22Rv1 (cell line): ENCODE measurements at regions not wholly inside any gene's neighbourhood (a gene's known extent, or its start where the extent isn't known, plus 50 kb on each side); places are given as distances from the start of the nearest gene placed in this dataset.
"Not testable (repeated sequence)": the region's sequence is repeated elsewhere in the genome, so short reads cannot be mapped to it uniquely, and the experiment has no call there.

Source experiments
- H3K27ac ChIP-seq: fragments of 450-650 bp; 2 replicates; pipeline ENCODE4 v1.5.1; 2017
- ZFX ChIP-seq: fragments of 450-650 bp; IDR thresholded peaks from 2 replicates; pipeline ENCODE4 v1.6.1; 2017; ENCODE audit warnings: antibody characterized with exemption, borderline replicate concordance
- TF ChIP-seq, protein P1 (sequence below): fragments of 450-650 bp; IDR thresholded peaks from 2 replicates; pipeline ENCODE4 v1.5.1; 2017; ENCODE audit warnings: mild to moderate bottlenecking

GRCh38 chr22:34814260-34815025 lies 251.5 kb upstream of the ISX start:
- TF ChIP-seq, protein P1, sequence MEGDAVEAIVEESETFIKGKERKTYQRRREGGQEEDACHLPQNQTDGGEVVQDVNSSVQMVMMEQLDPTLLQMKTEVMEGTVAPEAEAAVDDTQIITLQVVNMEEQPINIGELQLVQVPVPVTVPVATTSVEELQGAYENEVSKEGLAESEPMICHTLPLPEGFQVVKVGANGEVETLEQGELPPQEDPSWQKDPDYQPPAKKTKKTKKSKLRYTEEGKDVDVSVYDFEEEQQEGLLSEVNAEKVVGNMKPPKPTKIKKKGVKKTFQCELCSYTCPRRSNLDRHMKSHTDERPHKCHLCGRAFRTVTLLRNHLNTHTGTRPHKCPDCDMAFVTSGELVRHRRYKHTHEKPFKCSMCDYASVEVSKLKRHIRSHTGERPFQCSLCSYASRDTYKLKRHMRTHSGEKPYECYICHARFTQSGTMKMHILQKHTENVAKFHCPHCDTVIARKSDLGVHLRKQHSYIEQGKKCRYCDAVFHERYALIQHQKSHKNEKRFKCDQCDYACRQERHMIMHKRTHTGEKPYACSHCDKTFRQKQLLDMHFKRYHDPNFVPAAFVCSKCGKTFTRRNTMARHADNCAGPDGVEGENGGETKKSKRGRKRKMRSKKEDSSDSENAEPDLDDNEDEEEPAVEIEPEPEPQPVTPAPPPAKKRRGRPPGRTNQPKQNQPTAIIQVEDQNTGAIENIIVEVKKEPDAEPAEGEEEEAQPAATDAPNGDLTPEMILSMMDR: no peak
- TF ChIP-seq ZFX: no peak
- H3K27ac ChIP-seq: no peak overlapping the region

GRCh38 chr22:34829485-34829884 lies 236.5 kb upstream of the ISX start:
- no peak overlapping the region for H3K27ac ChIP-seq
- TF ChIP-seq ZFX: no peak
- TF ChIP-seq, protein P1: no peak

- TF ChIP-seq ZFX: no peak
- TF ChIP-seq, protein P1: no peak
- H3K27ac ChIP-seq: no peak overlapping the region
Measured at GRCh38 chr22:34834059-34834458, 231.9 kb upstream of the ISX start.

DNA sequence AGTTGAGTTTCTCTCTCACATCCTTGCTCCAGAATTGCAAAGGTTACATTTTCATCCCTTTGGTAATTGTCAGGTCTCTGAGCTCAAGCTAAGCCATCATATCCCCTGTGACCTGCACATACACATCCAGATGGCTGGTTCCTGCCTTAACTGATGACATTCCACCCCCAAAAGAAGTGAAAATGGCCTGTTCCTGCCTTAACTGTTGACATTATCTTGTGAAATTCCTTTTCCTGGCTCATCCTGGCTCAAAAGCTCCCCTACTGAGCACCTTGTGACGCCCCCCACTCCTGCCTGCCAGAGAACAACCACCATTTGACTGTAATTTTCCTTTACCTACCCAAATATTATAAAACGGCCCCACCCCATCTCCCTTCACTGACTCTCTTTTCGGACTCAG lies 231.4 kb upstream of the ISX start:
- H3K27ac ChIP-seq: not testable (repeated sequence)

DNA sequence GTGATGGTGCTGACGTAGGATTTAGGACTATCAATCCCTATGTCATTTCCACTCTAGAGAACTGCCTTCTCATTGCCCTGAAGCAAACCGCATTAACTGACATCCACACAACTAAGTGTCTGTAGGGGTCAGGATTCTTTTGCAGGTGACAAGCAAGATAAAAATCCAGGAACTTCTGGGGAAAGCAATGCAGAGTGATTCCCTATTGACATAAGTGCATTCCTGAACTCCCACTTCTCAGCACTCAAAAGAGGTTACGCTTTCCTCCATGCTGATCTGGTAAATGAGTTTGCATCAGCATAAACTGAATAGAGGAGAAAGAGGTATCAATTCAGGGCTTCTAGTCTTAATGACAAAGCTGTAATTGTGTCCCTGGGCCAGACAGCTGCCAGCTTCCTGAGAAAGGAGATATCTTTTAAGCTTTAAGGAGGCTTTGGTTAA lies 224.6 kb upstream of the ISX start:
- TF ChIP-seq, protein P1: no peak
- no peak for TF ChIP-seq ZFX
- no peak overlapping the region for H3K27ac ChIP-seq

DNA sequence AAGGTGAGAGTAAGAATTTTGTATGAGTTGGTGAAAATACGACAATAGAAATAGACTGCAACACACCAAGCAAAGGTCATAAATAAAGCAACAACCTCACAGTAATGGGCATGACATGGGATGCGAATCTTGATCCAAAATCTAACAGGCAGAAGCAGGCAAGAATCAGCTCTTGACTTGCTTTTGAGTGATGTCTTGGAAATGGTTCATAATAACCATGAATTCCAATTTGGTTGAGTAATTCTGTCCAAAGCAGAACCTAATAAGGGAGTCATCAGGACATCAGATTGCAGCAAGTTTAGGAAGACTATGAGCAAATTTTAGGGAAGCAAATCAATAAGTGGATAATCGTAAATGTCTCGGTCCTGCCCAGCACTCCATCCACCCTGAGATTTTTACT lies 224.0 kb upstream of the ISX start:
- no peak overlapping the region for H3K27ac ChIP-seq
- TF ChIP-seq ZFX: no peak
- TF ChIP-seq, protein P1: no peak

DNA sequence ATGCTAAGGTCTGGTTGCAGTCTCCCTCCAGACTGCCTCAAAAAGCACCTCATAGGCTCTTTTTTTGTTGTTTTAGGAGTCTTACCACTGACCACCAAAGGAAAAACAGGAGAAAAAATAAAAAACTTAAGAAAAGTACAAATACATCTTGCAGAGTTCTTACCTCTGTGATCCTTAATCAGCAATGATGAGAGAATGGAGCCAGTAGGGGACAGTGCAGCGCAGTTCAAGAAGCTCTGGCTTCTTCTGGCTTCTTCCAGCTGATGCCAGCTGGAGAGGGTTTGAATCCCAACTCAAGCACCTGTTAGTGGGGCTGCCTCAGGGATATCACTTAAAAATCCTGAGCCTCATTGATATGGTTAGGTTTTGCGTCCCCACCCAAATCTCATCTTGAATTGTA lies 223.3 kb upstream of the ISX start:
- TF ChIP-seq, protein P1: peak; percentile 27
- no peak for TF ChIP-seq ZFX

GRCh38 chr22:34843743-34844142 lies 222.2 kb upstream of the ISX start:
- not testable (repeated sequence) for H3K27ac ChIP-seq

More for the DNA sequence above, 223.3 kb upstream of the ISX start:
- H3K27ac ChIP-seq: no peak overlapping the region
